ENCODE measurements at regions not wholly inside any gene's neighbourhood (a gene's known extent, or its start where the extent isn't known, plus 50 kb on each side); places are given as distances from the start of the nearest gene placed in this dataset.

GRCh38 chr10:59595593-59595992 is 114.1 kb downstream of the SLC16A9 start:
- WGBS, 2 donors, result 64 to 73% methylated on average over 1 of the region's 1 CpG
- TF ChIP-seq CTCF (IDR thresholded peaks at IDR 0.05) (no peak), EP300 (IDR thresholded peaks at IDR 0.05) (no peak), POLR2AphosphoS5 (IDR thresholded peaks at IDR 0.05) (no peak), POLR2A (IDR thresholded peaks at IDR 0.05) (no peak)
- H3K27ac ChIP-seq, result peak overlapping the region in 1 of 4 donors; percentile 24
- no peaks in the 10 kb centered on the region for H3K9me3 ChIP-seq
- peaks cover 0 to 11% (median 6%) of the 10 kb centered on the region in 4 donors for H3K4me1 ChIP-seq
- no peaks in the 10 kb centered on the region for H3K36me3 ChIP-seq
- no peak overlapping the region for H3K4me3 ChIP-seq
- DNase-seq, result no peak
- no peaks in the 10 kb centered on the region for H3K27me3 ChIP-seq
- intact Hi-C loops (cut with DNase I), result no loop called here

- intact Hi-C loops (cut with DNase I), result no loop called here
- no peaks in the 10 kb centered on the region for H3K36me3 ChIP-seq
These were observed 115.9 kb downstream of the SLC16A9 start for GRCh38 chr10:59593768-59594167.

GRCh38 chr10:59589796-59590195 is 119.9 kb downstream of the SLC16A9 start:
- TF ChIP-seq EP300 (IDR thresholded peaks at IDR 0.05), result no peak
- no peak for TF ChIP-seq POLR2A (IDR thresholded peaks at IDR 0.05)
- DNase-seq, result no peak
- Histone ChIP-seq H3K36me3 (no peaks in the 10 kb centered on the region), H3K27ac (no peak overlapping the region), H3K4me1 (peaks cover 0 to 26% (median 12%) of the 10 kb centered on the region in 4 donors), H3K4me3 (no peak overlapping the region), H3K27me3 (no peaks in the 10 kb centered on the region), H3K9me3 (no peaks in the 10 kb centered on the region)
- intact Hi-C loops (cut with DNase I), result loop anchor here (5.0 kb wide), 1 partner anchor 52 kb away; no protein-coding TSS in a partner anchor
- WGBS, 2 donors, result 86 to 92% methylated on average over 6 of the region's 6 CpGs

More at GRCh38 chr10:59593768-59594167, 115.9 kb downstream of the SLC16A9 start:
- no peaks in the 10 kb centered on the region for H3K27me3 ChIP-seq
- peaks cover 0 to 11% (median 6%) of the 10 kb centered on the region in 4 donors for H3K4me1 ChIP-seq
- no peak for DNase-seq
- no peaks in the 10 kb centered on the region for H3K9me3 ChIP-seq
- TF ChIP-seq POLR2A (IDR thresholded peaks at IDR 0.05) (no peak), POLR2AphosphoS5 (IDR thresholded peaks at IDR 0.05) (no peak)
- H3K4me3 ChIP-seq, result no peak overlapping the region
- no peak overlapping the region for H3K27ac ChIP-seq
- 16 to 70% methylated on average over 2 of the region's 2 CpGs for WGBS, 2 donors

GRCh38 chr10:59588791-59589190 is 120.9 kb downstream of the SLC16A9 start:
- H3K4me1 ChIP-seq, result peaks cover 0 to 36% (median 17%) of the 10 kb centered on the region in 4 donors
- intact Hi-C loops (cut with DNase I), result loop anchor here (5.0 kb wide), 1 partner anchor 51 kb away; no protein-coding TSS in a partner anchor
- no peak overlapping the region for H3K4me3 ChIP-seq
- H3K27me3 ChIP-seq, result no peaks in the 10 kb centered on the region
- TF ChIP-seq EP300 (IDR thresholded peaks at IDR 0.05) (no peak), CTCF (IDR thresholded peaks at IDR 0.05) (no peak), POLR2AphosphoS5 (IDR thresholded peaks at IDR 0.05) (no peak), POLR2A (IDR thresholded peaks at IDR 0.05) (no peak)
- no peak overlapping the region for H3K27ac ChIP-seq
- DNase-seq, result no peak
- 73 to 79% methylated on average over 6 of the region's 6 CpGs for WGBS, 2 donors
- no peaks in the 10 kb centered on the region for H3K9me3 ChIP-seq
- no peaks in the 10 kb centered on the region for H3K36me3 ChIP-seq

- H3K4me1 ChIP-seq, result peaks cover 0 to 45% (median 22%) of the 10 kb centered on the region in 4 donors
- H3K4me3 ChIP-seq, result no peak overlapping the region
- no peaks in the 10 kb centered on the region for H3K9me3 ChIP-seq
- no peaks in the 10 kb centered on the region for H3K27me3 ChIP-seq
- TF ChIP-seq POLR2AphosphoS5 (IDR thresholded peaks at IDR 0.05) (no peak), POLR2A (IDR thresholded peaks at IDR 0.05) (no peak), CTCF (IDR thresholded peaks at IDR 0.05) (no peak), EP300 (IDR thresholded peaks at IDR 0.05) (no peak)
- WGBS, 2 donors, result 47 to 94% methylated on average over 2 of the region's 2 CpGs
- H3K27ac ChIP-seq, result peak overlapping the region in 3 of 4 donors; percentile 65 to 73 (median 68)
- H3K36me3 ChIP-seq, result no peaks in the 10 kb centered on the region
- intact Hi-C loops (cut with DNase I), result loop anchor here (5.0 kb wide), 1 partner anchor 50 kb away; no protein-coding TSS in a partner anchor
- DNase-seq, result no peak
These were observed 121.9 kb downstream of the SLC16A9 start for GRCh38 chr10:59587756-59588140.
